Hindlimb muscle (tissue), 1 donor: ENCODE measurements at regions not wholly inside any gene's neighbourhood (a gene's known extent, or its start where the extent isn't known, plus 50 kb on each side); places are given as distances from the start of the nearest gene placed in this dataset.

ENCODE experiments used
- DNase-seq: peaks from one replicate; pipeline ENCODE4 v3.0.0-alpha.2; 2013

GRCh38 chr5:30845194-30845593 lies 348.3 kb upstream of the CDH6 start:
- DNase-seq, result no peak

DNA sequence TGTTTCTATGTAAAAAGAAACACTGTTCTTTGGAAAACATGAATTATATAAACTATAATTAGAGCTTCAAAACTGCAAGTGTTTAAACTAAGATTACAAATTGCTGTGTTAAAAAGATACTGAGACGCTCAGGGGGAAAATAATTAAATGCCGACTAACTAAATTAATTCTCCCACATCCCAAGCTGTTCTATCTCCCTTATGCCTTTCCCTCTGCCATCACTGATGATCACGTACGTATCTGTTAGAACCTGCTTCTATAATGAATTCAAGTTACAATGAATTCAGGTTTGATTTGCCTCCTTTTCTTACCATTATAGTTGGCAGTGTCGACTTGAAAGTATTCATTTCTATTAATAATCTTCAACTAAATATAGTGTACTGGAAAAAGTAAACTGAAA lies 349.9 kb upstream of the CDH6 start:
- DNase-seq, result no peak

DNA sequence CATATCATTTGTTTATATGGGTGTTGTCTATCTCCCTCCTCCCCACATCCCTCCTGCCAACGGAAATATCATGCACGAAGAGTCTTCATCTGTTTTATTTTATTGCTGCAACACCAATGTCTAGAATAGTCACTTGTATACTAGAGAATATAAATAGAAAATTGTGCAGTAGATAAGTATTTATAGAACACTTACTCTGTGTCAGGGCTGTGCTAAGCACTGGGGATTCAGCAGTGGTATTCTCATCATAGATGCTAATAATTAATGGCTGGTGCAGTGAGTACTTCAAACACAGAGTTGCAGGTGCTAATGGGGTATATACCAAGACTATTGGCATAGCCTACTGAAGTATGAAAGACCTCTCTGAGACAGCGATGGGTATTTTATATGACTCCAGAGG lies 353.5 kb upstream of the CDH6 start:
- DNase-seq, result no peak

DNA sequence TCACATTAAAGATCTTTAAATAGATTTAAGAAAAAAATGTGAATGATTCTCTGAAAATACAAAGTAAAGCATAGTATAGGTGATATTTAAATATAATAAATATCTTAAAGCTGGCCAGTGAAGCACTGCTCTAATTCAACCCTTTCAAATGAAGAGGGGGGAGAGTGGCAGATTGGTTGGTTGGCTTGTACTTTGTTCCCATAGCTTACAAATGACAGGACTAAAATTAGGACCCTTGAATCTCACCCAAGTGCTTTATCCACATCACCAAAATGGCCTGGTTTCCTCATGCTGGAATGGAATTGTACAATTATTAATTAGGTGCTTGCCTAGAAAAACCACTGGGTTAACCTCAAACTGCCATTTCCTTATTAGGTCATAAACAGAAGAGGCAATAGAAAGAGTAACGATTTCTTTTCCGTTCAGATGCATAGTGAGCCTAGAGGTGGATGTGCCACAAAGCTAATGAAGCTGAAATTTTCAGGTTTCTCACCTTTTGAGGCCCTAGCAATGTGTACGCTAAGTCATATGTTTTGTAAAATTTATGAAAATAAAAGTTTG lies 354.5 kb upstream of the CDH6 start:
- DNase-seq, result no peak

DNA sequence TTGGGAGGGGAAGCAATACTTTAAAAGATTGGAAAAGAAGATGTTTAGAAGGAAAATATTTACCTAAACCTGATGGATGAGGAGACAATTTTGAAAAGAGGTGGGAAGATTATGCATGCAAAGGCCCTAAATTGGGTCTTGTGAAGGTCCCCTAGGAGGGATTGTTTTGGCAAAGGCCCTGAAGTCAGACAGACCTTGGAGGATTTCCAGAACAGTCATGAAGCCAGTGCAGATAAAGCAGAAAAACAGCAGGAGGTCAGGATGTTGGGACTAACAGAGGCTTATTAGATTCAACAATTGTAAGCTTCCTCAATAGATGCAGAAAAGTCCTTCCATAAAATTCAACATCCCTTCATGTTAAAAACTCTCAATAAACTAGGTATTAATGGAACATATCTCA lies 361.0 kb upstream of the CDH6 start:
- no peak for DNase-seq

DNA sequence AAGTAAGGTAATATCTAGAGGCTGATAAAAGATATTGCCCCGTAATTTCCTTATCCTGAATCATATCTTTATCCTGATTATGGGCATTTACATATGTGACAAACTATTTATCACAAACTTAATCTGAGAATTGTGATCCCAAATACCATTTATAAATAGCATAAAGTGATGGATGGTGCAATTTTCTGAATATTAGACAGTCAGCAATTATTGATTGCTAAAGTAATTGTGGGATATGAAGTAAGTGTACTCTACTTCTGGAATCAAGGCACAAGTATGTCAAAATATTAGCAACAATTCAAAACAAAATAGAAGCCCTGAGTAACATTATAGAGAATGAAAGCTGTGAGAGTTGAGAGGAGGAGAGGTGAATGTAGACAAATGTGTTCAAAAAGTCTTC lies 361.9 kb upstream of the CDH6 start:
- no peak for DNase-seq

- DNase-seq, result no peak
Observed at GRCh38 chr5:30831123-30831522, 362.4 kb upstream of the CDH6 start.

- DNase-seq, result no peak
Observed at GRCh38 chr5:30811298-30811697, 382.2 kb upstream of the CDH6 start.

- no peak for DNase-seq
Observed at GRCh38 chr5:30809933-30810332, 383.6 kb upstream of the CDH6 start.

DNA sequence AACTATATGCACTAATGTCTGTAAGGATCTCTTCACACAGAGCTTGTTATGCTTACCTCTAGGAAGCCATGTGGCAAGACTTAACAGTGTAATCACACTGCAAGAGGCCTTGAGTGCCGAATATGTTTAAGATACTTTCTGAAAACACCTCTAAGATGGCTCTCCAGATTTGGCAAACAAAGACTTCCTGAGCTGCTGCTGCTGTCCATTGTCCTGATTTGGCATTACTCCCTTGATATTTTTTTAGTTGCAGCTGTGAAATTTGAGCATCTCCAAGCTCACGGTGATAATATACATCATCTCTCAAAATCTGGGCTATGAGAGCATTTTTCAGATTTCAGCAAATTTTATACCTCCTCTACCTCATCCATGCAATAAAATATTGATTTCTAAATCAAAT lies 384.5 kb upstream of the CDH6 start:
- no peak for DNase-seq

DNA sequence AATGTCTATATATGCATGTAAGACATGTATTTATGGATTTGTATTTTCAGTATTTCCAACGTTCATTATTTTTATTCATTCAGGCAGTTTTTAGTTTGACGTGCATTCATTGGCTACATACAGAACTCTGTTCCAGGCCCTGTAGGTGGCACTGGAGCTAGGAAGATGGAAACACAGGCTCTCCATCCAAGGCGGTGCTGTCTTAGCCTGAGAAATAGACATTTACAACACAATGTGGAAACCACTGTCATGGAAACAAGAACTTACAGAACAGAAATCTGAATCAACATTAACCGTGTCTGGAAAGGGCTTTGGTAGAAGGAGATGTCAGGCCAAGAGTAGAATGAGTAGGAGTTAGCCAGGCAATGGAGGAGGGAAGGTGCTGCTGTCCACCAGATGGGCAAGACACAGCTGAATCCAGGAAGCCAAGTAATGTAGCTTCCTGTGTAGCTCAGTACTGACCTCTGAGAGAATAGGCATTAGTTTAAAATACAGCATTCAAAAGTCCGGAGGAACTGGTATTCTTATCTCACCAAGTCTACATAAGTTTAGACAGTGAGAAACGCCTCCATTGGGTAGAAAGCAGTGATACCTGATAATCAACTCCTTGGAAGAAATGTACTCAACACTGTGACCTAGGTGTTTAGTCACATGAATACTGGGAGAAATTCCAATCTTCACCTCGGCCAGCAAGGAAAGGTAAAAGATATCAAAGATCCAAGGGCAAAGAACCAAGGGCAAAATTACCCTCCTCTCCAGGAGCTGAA lies 388.6 kb upstream of the CDH6 start:
- no peak for DNase-seq

GRCh38 chr5:30802961-30803705 lies 390.4 kb upstream of the CDH6 start:
- DNase-seq, result no peak

GRCh38 chr5:30781643-30782042 lies 411.8 kb upstream of the CDH6 start:
- no peak for DNase-seq

DNA sequence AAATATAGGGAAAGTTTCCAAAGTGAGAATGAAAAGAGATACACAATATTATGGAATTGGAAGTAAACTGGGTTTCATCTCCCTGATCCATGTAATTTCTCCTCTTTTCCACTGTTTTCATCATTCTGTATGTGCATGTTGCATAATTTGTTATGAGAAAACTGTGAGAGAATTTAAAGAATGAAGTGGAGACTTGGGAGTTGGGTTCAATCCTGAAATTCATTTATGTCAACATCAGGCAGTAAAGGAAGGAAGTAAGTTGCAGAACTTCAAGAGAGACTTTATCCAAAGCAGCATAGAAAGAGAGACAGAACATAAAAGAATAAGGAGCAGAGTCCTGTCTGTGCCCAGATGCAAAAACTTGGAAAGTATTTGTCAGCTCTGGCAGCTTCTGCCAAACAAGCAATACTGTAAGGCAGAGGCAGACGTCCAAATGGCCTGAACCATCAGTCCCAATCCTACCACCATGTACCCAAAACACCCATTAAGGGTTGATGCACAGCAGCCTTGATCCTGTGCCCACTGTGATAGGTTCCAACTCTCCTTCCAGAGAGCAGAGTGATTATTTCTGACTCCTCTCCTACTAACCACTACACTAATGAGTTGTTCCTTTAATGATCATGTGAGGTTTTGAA lies 425.3 kb upstream of the CDH6 start:
- no peak for DNase-seq

DNA sequence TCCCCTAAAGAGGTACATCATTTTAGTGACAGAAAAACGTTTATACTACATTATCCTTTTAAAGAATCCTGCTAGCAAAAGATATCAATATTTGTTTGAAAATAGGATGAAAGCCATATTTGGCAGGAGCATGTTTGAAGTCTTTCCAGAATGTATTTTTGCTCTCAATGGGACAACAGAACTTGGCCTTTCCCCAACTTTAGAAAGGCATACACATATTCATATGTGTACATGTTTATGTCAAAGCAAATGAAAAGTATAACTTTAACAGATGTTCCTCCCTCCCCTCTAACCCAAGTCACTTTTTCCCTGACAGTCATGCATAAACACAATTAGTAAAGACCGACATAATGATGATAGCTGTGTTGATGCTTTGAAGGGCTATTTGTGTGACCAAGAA lies 427.8 kb upstream of the CDH6 start:
- no peak for DNase-seq

- no peak for DNase-seq
Observed at GRCh38 chr5:30765227-30765626, 428.3 kb upstream of the CDH6 start.

DNA sequence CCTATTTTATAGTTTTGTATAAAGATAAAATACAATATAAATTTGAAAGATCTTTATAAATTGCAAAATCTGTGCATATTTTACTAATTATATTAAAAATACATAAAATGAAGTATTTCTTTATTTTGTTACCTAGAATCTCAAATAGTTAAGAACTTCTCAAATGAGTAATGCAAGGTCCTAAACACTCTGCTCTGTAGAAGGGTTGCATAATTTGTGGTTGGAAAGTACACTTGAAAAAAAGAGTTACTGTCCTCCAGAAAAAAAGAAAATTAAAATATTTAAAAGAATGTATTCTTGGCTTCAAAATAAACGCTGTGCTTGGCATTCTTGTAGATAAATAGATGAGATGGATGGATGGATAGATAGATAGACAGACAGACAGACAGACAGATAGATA lies 428.8 kb upstream of the CDH6 start:
- DNase-seq, result no peak

DNA sequence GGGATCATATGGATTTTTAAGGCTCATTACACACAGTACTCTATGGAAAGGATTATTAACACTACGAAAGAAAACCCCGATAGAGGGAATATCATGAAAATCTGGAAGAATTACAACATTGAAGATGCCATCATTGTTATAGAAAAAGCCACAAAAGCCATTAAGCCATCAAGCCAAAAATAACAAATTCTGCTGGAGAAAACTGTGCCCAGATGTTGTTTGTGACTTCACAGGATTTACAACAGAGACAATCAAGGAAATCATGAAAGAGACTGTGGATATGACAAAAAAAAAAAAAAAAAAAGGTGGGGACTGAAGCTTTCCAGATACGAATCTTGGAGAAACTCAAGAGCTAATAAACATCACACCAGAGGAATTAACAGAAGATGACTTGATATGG lies 433.8 kb upstream of the CDH6 start:
- no peak for DNase-seq

GRCh38 chr5:30752015-30752414 lies 441.5 kb upstream of the CDH6 start:
- no peak for DNase-seq

DNA sequence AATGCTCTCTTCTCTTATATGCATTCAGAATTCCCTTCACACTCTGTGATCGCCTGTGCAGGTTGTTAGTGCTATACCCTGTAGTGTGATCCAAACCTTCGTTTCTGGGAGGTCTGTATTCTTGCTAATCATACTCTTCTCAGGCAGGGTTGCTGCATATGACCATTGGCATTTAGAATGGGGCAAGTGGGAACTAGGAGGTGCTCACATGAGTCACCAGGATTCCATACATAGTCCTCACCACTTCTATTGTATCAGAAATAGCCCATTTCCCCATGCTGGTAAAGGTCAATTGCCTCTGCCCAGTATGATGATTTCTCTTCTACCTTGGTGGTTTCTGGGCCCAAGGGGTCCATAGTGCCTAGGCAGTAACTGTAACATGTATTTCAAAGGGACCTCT lies 443.5 kb upstream of the CDH6 start:
- no peak for DNase-seq

GRCh38 chr5:30747412-30747811 lies 446.1 kb upstream of the CDH6 start:
- DNase-seq, result no peak

GRCh38 chr5:30736669-30737068 lies 456.8 kb upstream of the CDH6 start:
- no peak for DNase-seq

GRCh38 chr5:30734118-30734517 lies 459.4 kb upstream of the CDH6 start:
- DNase-seq, result no peak

GRCh38 chr5:30725073-30725472 lies 468.4 kb upstream of the CDH6 start:
- no peak for DNase-seq
